Loucy (cell line): ENCODE measurements at regions not wholly inside any gene's neighbourhood (a gene's known extent, or its start where the extent isn't known, plus 50 kb on each side); places are given as distances from the start of the nearest gene placed in this dataset.

Source experiments
- H2AFZ ChIP-seq: fragments of 200-600 bp; sonication (generic); 2 replicates; pipeline ENCODE4 v1.6.0; 2016; ENCODE audit warnings: antibody characterized with exemption, mild to moderate bottlenecking, low read length, moderate library complexity
- H3F3A ChIP-seq: fragments of 200-600 bp; 2 replicates; pipeline ENCODE4 v1.6.0; 2016; ENCODE audit warnings: antibody characterized with exemption, low read depth, mild to moderate bottlenecking
- H3K27me3 ChIP-seq: fragments of 200-600 bp; sonication (generic); 2 replicates; pipeline ENCODE4 v1.6.1; 2014; ENCODE audit warnings: low read length, mild to moderate bottlenecking; ENCODE audit not compliant: insufficient read depth, poor library complexity, severe bottlenecking
- H3K36me3 ChIP-seq: fragments of 200-600 bp; sonication (generic); 2 replicates; pipeline ENCODE4 v1.6.1; 2016; ENCODE audit warnings: low read length; ENCODE audit not compliant: insufficient read depth
- H3K4me1 ChIP-seq: fragments of 200-600 bp; sonication (generic); 2 replicates; pipeline ENCODE4 v1.5.1; 2014; ENCODE audit warnings: low read length, mild to moderate bottlenecking; ENCODE audit not compliant: insufficient read depth, poor library complexity, severe bottlenecking
- H3K4me2 ChIP-seq: fragments of 200-600 bp; sonication (generic); 2 replicates; pipeline ENCODE4 v1.6.0; 2014; ENCODE audit warnings: antibody characterized with exemption, low read length, low read depth, mild to moderate bottlenecking; ENCODE audit not compliant: poor library complexity, severe bottlenecking
- H3K4me3 ChIP-seq: fragments of 200-600 bp; sonication (generic); 2 replicates; pipeline ENCODE4 v1.5.1; 2014; ENCODE audit warnings: low read length, mild to moderate bottlenecking, mixed read lengths; ENCODE audit not compliant: poor library complexity, severe bottlenecking
- H3K79me2 ChIP-seq: fragments of 200-600 bp; sonication (generic); 2 replicates; pipeline ENCODE4 v1.6.1; 2014; ENCODE audit warnings: low read length; ENCODE audit not compliant: insufficient read depth
- H3K9ac ChIP-seq: fragments of 200-600 bp; sonication (generic); 2 replicates; pipeline ENCODE4 v1.6.0; 2014; ENCODE audit warnings: mild to moderate bottlenecking, low read depth, low read length, moderate library complexity; ENCODE audit not compliant: poor library complexity, severe bottlenecking
- H3K9me2 ChIP-seq: fragments of 200-600 bp; sonication (generic); replicated peaks from 2 replicates; pipeline ENCODE4 v1.6.1; 2016; ENCODE audit warnings: low read depth, low read length, mixed read lengths
- H3K9me3 ChIP-seq: fragments of 200-600 bp; sonication (generic); 2 replicates; pipeline ENCODE4 v1.6.1; 2014; ENCODE audit warnings: mild to moderate bottlenecking, antibody characterized with exemption, low read length, low read depth; ENCODE audit not compliant: insufficient read depth
- H4K20me1 ChIP-seq: fragments of 200-600 bp; sonication (generic); 2 replicates; pipeline ENCODE4 v1.6.0; 2014; ENCODE audit warnings: antibody characterized with exemption, low read length, mild to moderate bottlenecking; ENCODE audit not compliant: insufficient read depth, poor library complexity, severe bottlenecking
- CTCF ChIP-seq: fragments of 200-600 bp; sonication (generic); conservative IDR thresholded peaks from 2 replicates; pipeline ENCODE4 v1.5.1; 2014; ENCODE audit warnings: mild to moderate bottlenecking, antibody characterized with exemption, low read length
- EZH2phosphoT487 ChIP-seq: fragments of 200-600 bp; IDR thresholded peaks from 2 replicates; pipeline ENCODE4 v1.6.1; 2018; ENCODE audit warnings: antibody characterized with exemption, mild to moderate bottlenecking, moderate library complexity, borderline replicate concordance

GRCh38 chr12:126648074-126648473 lies 1582.8 kb downstream of the AACS start:
- Histone ChIP-seq H2AFZ (no peak overlapping the region), H3K9me2 (no peaks in the 10 kb centered on the region), H3K9me3 (no peaks in the 10 kb centered on the region), H3K27me3 (no peaks in the 10 kb centered on the region), H3F3A (no peaks in the 10 kb centered on the region), H3K9ac (no peak overlapping the region), H3K4me2 (no peak overlapping the region), H3K4me1 (no peaks in the 10 kb centered on the region), H3K4me3 (no peak overlapping the region), H3K36me3 (no peaks in the 10 kb centered on the region), H4K20me1 (no peaks in the 10 kb centered on the region), H3K79me2 (no peaks in the 10 kb centered on the region)
- TF ChIP-seq CTCF (no peak), EZH2phosphoT487 (no peak)

- Histone ChIP-seq H3K4me2 (no peak overlapping the region), H4K20me1 (no peaks in the 10 kb centered on the region), H3F3A (no peaks in the 10 kb centered on the region), H2AFZ (no peak overlapping the region), H3K27me3 (no peaks in the 10 kb centered on the region), H3K4me3 (no peak overlapping the region), H3K79me2 (no peaks in the 10 kb centered on the region), H3K4me1 (no peaks in the 10 kb centered on the region), H3K9me2 (no peaks in the 10 kb centered on the region), H3K36me3 (no peaks in the 10 kb centered on the region), H3K9ac (no peak overlapping the region), H3K9me3 (no peaks in the 10 kb centered on the region)
- TF ChIP-seq EZH2phosphoT487 (no peak), CTCF (no peak)
Observed at GRCh38 chr12:126651133-126651532, 1585.9 kb downstream of the AACS start.

DNA sequence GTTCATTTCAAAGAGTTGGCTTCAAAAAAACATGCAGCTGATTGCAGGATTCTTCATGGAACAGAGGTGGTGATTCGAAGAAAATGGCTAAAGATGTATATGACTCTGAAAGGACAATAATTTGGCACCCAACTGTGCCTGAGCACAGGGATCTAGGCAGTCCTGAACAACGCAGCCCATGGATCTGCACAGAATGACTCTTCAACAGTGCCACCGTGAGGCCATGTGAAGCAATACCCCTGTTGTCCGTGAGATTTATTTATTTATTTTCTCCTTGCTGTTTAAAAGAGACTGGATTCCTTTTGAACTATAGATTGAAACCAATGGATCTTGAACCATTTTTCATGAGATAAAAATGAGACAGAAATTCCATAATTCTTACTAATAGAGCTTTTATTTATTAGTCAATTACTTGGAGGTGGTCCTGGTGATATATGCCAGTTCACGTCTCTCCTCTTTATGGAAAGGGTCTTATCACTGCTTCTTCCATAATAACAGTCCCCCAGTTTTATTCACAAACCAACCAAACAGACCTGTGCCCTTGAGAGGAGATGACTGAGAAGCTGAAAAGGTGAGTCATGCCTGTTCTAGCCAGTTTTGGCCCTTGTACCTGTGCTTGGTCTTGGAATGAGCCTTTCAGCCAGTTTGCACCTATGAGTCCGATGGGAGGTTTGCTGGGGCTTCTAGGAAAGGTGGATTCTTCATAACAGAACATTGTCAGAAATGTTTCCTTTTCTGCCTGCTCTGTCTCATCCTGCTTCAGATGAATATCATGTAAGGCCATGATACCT lies 1598.3 kb downstream of the AACS start:
- no peaks in the 10 kb centered on the region for H3K27me3 ChIP-seq
- H3K9me3 ChIP-seq: no peaks in the 10 kb centered on the region
- no peak overlapping the region for H3K9ac ChIP-seq
- H3K4me1 ChIP-seq: no peaks in the 10 kb centered on the region
- H3K36me3 ChIP-seq: no peaks in the 10 kb centered on the region
- H3K9me2 ChIP-seq: no peaks in the 10 kb centered on the region
- H3K4me2 ChIP-seq: no peak overlapping the region
- H3K79me2 ChIP-seq: no peaks in the 10 kb centered on the region
- no peaks in the 10 kb centered on the region for H3F3A ChIP-seq
- no peaks in the 10 kb centered on the region for H4K20me1 ChIP-seq
- TF ChIP-seq EZH2phosphoT487 (no peak), CTCF (peak; percentile 65)
- no peak overlapping the region for H3K4me3 ChIP-seq
- no peak overlapping the region for H2AFZ ChIP-seq
